ENCODE measurements at regions not wholly inside any gene's neighbourhood (a gene's known extent, or its start where the extent isn't known, plus 50 kb on each side); places are given as distances from the start of the nearest gene placed in this dataset.

GRCh38 chr17:13753771-13754170 is 152.0 kb upstream of the HS3ST3A1 start:
- no peak overlapping the region for H3K27ac ChIP-seq (ENCODE audit: low read depth, low read length)

GRCh38 chr17:13755851-13756250 is 154.1 kb upstream of the HS3ST3A1 start:
- Histone ChIP-seq H3K79me2 (ENCODE audit: control insufficient read depth, insufficient read depth, low read length, unreplicated experiment) (no peaks in the 10 kb centered on the region), H2AFZ (ENCODE audit: low read length, unreplicated experiment) (no peak overlapping the region), H3K4me3 (ENCODE audit: low read depth, low read length) (no peak overlapping the region), H3K36me3 (ENCODE audit: insufficient read depth, low read length) (no peaks in the 10 kb centered on the region), H3K4me1 (ENCODE audit: control insufficient read depth, insufficient read depth, low read length, unreplicated experiment) (peaks cover 2% of the 10 kb centered on the region), H3K27ac (ENCODE audit: low read depth, low read length) (no peak overlapping the region), H3K27me3 (ENCODE audit: insufficient read depth, low read length) (no peaks in the 10 kb centered on the region)

More at GRCh38 chr17:13753771-13754170, 152.0 kb upstream of the HS3ST3A1 start:
- H3K27me3 ChIP-seq (ENCODE audit: insufficient read depth, low read length), result no peaks in the 10 kb centered on the region
- H3K36me3 ChIP-seq (ENCODE audit: insufficient read depth, low read length), result no peaks in the 10 kb centered on the region
- H3K79me2 ChIP-seq (ENCODE audit: control insufficient read depth, insufficient read depth, low read length, unreplicated experiment), result no peaks in the 10 kb centered on the region
- no peak overlapping the region for H3K4me3 ChIP-seq (ENCODE audit: low read depth, low read length)
- peaks cover 2% of the 10 kb centered on the region for H3K4me1 ChIP-seq (ENCODE audit: control insufficient read depth, insufficient read depth, low read length, unreplicated experiment)
- no peak overlapping the region for H2AFZ ChIP-seq (ENCODE audit: low read length, unreplicated experiment)

DNA sequence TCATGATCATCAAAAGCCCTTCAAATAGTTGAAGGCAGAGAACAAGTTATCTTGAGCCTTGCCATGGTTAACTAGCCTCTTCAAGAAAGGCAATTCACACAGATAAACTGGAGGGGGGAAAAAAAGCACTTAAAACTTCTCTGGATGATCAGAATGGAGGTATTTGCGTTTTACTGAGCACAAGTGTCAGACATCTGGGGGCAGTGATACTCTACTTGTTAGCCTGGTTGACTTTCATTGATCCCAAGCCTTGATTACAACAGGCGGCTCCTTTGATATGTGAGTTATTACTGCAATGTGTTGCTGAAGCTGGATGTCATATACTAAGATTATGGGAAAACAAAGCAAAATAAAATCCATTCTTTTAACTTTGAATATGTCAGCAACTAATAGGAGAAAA is 155.0 kb upstream of the HS3ST3A1 start:
- H3K4me3 ChIP-seq (ENCODE audit: low read depth, low read length), result no peak overlapping the region
- H2AFZ ChIP-seq (ENCODE audit: low read length, unreplicated experiment), result no peak overlapping the region
- H3K79me2 ChIP-seq (ENCODE audit: control insufficient read depth, insufficient read depth, low read length, unreplicated experiment), result no peaks in the 10 kb centered on the region

GRCh38 chr17:13757871-13758270 is 156.1 kb upstream of the HS3ST3A1 start:
- Histone ChIP-seq H3K79me2 (ENCODE audit: control insufficient read depth, insufficient read depth, low read length, unreplicated experiment) (no peaks in the 10 kb centered on the region), H3K4me1 (ENCODE audit: control insufficient read depth, insufficient read depth, low read length, unreplicated experiment) (no peaks in the 10 kb centered on the region), H3K27me3 (ENCODE audit: insufficient read depth, low read length) (no peaks in the 10 kb centered on the region), H2AFZ (ENCODE audit: low read length, unreplicated experiment) (no peak overlapping the region), H3K4me3 (ENCODE audit: low read depth, low read length) (no peak overlapping the region), H3K36me3 (ENCODE audit: insufficient read depth, low read length) (no peaks in the 10 kb centered on the region), H3K27ac (ENCODE audit: low read depth, low read length) (no peak overlapping the region)

More for the DNA sequence above, 155.0 kb upstream of the HS3ST3A1 start:
- Histone ChIP-seq H3K27ac (ENCODE audit: low read depth, low read length) (no peak overlapping the region), H3K4me1 (ENCODE audit: control insufficient read depth, insufficient read depth, low read length, unreplicated experiment) (no peaks in the 10 kb centered on the region), H3K27me3 (ENCODE audit: insufficient read depth, low read length) (no peaks in the 10 kb centered on the region), H3K36me3 (ENCODE audit: insufficient read depth, low read length) (no peaks in the 10 kb centered on the region)

GRCh38 chr17:13759518-13760335 is 158.0 kb upstream of the HS3ST3A1 start:
- Histone ChIP-seq H3K79me2 (ENCODE audit: control insufficient read depth, insufficient read depth, low read length, unreplicated experiment) (no peaks in the 10 kb centered on the region), H3K27ac (ENCODE audit: low read depth, low read length) (no peak overlapping the region), H3K4me3 (ENCODE audit: low read depth, low read length) (no peak overlapping the region)

GRCh38 chr17:13761038-13761603 is 159.4 kb upstream of the HS3ST3A1 start:
- H3K79me2 ChIP-seq (ENCODE audit: control insufficient read depth, insufficient read depth, low read length, unreplicated experiment), result no peaks in the 10 kb centered on the region
- H2AFZ ChIP-seq (ENCODE audit: low read length, unreplicated experiment), result no peak overlapping the region
- H3K4me3 ChIP-seq (ENCODE audit: low read depth, low read length), result no peak overlapping the region

More at GRCh38 chr17:13759518-13760335, 158.0 kb upstream of the HS3ST3A1 start:
- Histone ChIP-seq H3K36me3 (ENCODE audit: insufficient read depth, low read length) (no peaks in the 10 kb centered on the region), H3K4me1 (ENCODE audit: control insufficient read depth, insufficient read depth, low read length, unreplicated experiment) (no peaks in the 10 kb centered on the region), H2AFZ (ENCODE audit: low read length, unreplicated experiment) (no peak overlapping the region), H3K27me3 (ENCODE audit: insufficient read depth, low read length) (no peaks in the 10 kb centered on the region)

GRCh38 chr17:13765701-13766100 is 164.0 kb upstream of the HS3ST3A1 start:
- H3K4me1 ChIP-seq (ENCODE audit: control insufficient read depth, insufficient read depth, low read length, unreplicated experiment), result no peaks in the 10 kb centered on the region
- H3K27me3 ChIP-seq (ENCODE audit: insufficient read depth, low read length), result no peaks in the 10 kb centered on the region
- no peaks in the 10 kb centered on the region for H3K79me2 ChIP-seq (ENCODE audit: control insufficient read depth, insufficient read depth, low read length, unreplicated experiment)
- no peak overlapping the region for H3K27ac ChIP-seq (ENCODE audit: low read depth, low read length)
- H3K36me3 ChIP-seq (ENCODE audit: insufficient read depth, low read length), result no peaks in the 10 kb centered on the region
- no peak overlapping the region for H3K4me3 ChIP-seq (ENCODE audit: low read depth, low read length)
- H2AFZ ChIP-seq (ENCODE audit: low read length, unreplicated experiment), result no peak overlapping the region

More at GRCh38 chr17:13761038-13761603, 159.4 kb upstream of the HS3ST3A1 start:
- no peak overlapping the region for H3K27ac ChIP-seq (ENCODE audit: low read depth, low read length)
- no peaks in the 10 kb centered on the region for H3K4me1 ChIP-seq (ENCODE audit: control insufficient read depth, insufficient read depth, low read length, unreplicated experiment)
- no peaks in the 10 kb centered on the region for H3K27me3 ChIP-seq (ENCODE audit: insufficient read depth, low read length)
- no peaks in the 10 kb centered on the region for H3K36me3 ChIP-seq (ENCODE audit: insufficient read depth, low read length)

- Histone ChIP-seq H3K27me3 (ENCODE audit: insufficient read depth, low read length) (no peaks in the 10 kb centered on the region), H3K79me2 (ENCODE audit: control insufficient read depth, insufficient read depth, low read length, unreplicated experiment) (no peaks in the 10 kb centered on the region), H2AFZ (ENCODE audit: low read length, unreplicated experiment) (no peak overlapping the region), H3K36me3 (ENCODE audit: insufficient read depth, low read length) (no peaks in the 10 kb centered on the region), H3K4me3 (ENCODE audit: low read depth, low read length) (no peak overlapping the region), H3K4me1 (ENCODE audit: control insufficient read depth, insufficient read depth, low read length, unreplicated experiment) (no peaks in the 10 kb centered on the region), H3K27ac (ENCODE audit: low read depth, low read length) (no peak overlapping the region)
Observed at GRCh38 chr17:13770702-13771101, 169.0 kb upstream of the HS3ST3A1 start.

GRCh38 chr17:13775450-13775849 is 173.7 kb upstream of the HS3ST3A1 start:
- H3K79me2 ChIP-seq (ENCODE audit: control insufficient read depth, insufficient read depth, low read length, unreplicated experiment), result no peaks in the 10 kb centered on the region
- no peak overlapping the region for H2AFZ ChIP-seq (ENCODE audit: low read length, unreplicated experiment)
- no peak overlapping the region for H3K27ac ChIP-seq (ENCODE audit: low read depth, low read length)
- H3K27me3 ChIP-seq (ENCODE audit: insufficient read depth, low read length), result no peaks in the 10 kb centered on the region
- H3K36me3 ChIP-seq (ENCODE audit: insufficient read depth, low read length), result no peaks in the 10 kb centered on the region
- no peaks in the 10 kb centered on the region for H3K4me1 ChIP-seq (ENCODE audit: control insufficient read depth, insufficient read depth, low read length, unreplicated experiment)
- H3K4me3 ChIP-seq (ENCODE audit: low read depth, low read length), result no peak overlapping the region

- H3K27ac ChIP-seq (ENCODE audit: low read depth, low read length), result no peak overlapping the region
- no peak overlapping the region for H2AFZ ChIP-seq (ENCODE audit: low read length, unreplicated experiment)
- H3K36me3 ChIP-seq (ENCODE audit: insufficient read depth, low read length), result no peaks in the 10 kb centered on the region
- H3K4me3 ChIP-seq (ENCODE audit: low read depth, low read length), result no peak overlapping the region
- H3K27me3 ChIP-seq (ENCODE audit: insufficient read depth, low read length), result no peaks in the 10 kb centered on the region
- no peaks in the 10 kb centered on the region for H3K79me2 ChIP-seq (ENCODE audit: control insufficient read depth, insufficient read depth, low read length, unreplicated experiment)
- H3K4me1 ChIP-seq (ENCODE audit: control insufficient read depth, insufficient read depth, low read length, unreplicated experiment), result no peaks in the 10 kb centered on the region
Observed at GRCh38 chr17:13776027-13776551, 174.4 kb upstream of the HS3ST3A1 start.

GRCh38 chr17:13777003-13777402 is 175.3 kb upstream of the HS3ST3A1 start:
- Histone ChIP-seq H3K4me1 (ENCODE audit: control insufficient read depth, insufficient read depth, low read length, unreplicated experiment) (no peaks in the 10 kb centered on the region), H3K79me2 (ENCODE audit: control insufficient read depth, insufficient read depth, low read length, unreplicated experiment) (no peaks in the 10 kb centered on the region), H3K27me3 (ENCODE audit: insufficient read depth, low read length) (no peaks in the 10 kb centered on the region)

More at GRCh38 chr17:13777003-13777402, 175.3 kb upstream of the HS3ST3A1 start:
- Histone ChIP-seq H2AFZ (ENCODE audit: low read length, unreplicated experiment) (no peak overlapping the region), H3K27ac (ENCODE audit: low read depth, low read length) (no peak overlapping the region), H3K36me3 (ENCODE audit: insufficient read depth, low read length) (no peaks in the 10 kb centered on the region), H3K4me3 (ENCODE audit: low read depth, low read length) (no peak overlapping the region)

Measured in ACC112 (cell line).